ENCODE measurements at regions not wholly inside any gene's neighbourhood (a gene's known extent, or its start where the extent isn't known, plus 50 kb on each side); places are given as distances from the start of the nearest gene placed in this dataset.

- TF ChIP-seq CTCF (IDR thresholded peaks at IDR 0.05): no peak
- TF ChIP-seq POLR2A (IDR thresholded peaks at IDR 0.05): no peak
These were observed 183.2 kb downstream of the CYRIA start for GRCh38 chr2:16482460-16482859.
